ENCODE measurements at regions not wholly inside any gene's neighbourhood (a gene's known extent, or its start where the extent isn't known, plus 50 kb on each side); places are given as distances from the start of the nearest gene placed in this dataset.

DNA sequence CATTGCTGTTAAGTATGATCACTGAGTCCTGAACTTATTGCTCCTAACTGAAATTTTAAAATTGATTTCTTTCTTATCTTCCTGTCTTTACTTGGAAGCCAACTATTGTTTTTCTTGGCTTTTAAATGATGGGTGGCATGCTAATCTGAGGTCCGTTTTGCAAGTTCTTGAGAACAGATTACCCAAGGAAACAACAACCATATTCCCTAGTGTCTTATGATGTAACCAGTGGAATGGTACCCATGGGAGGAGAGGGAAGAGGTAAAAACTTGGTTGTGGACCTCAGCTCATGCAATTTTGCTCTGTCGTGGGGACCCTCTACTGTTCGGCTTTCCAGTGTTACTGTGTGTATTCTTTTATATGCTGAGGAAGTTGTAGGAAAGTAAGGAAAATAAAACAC is 454.8 kb upstream of the ADAMTS5 start:
- no peaks in the 10 kb centered on the region for H3K79me2 ChIP-seq (ENCODE audit: insufficient read depth)
- WGBS, 2 experiments (ENCODE audit: low coverage in 1 of 2, low lambda C conversion rate in 2 of 2, missing lambda C conversion rate in 2 of 2), result 91 to 94% methylated on average over 3 of the region's 3 CpGs
- DNase-seq, result no peak
- no peaks in the 10 kb centered on the region for H4K20me1 ChIP-seq (ENCODE audit: insufficient read depth)
- H3K4me1 ChIP-seq (ENCODE audit: insufficient read depth), result peaks cover 40% of the 10 kb centered on the region
- no peak overlapping the region for H2AFZ ChIP-seq
- no peak overlapping the region for H3K9ac ChIP-seq
- H3K4me3 ChIP-seq, result no peak overlapping the region
- H3K36me3 ChIP-seq (ENCODE audit: low read depth), result no peaks in the 10 kb centered on the region
- no peaks in the 10 kb centered on the region for H3K9me2 ChIP-seq (ENCODE audit: insufficient read depth)
- H3K27me3 ChIP-seq (replicated peaks; ENCODE audit: insufficient read depth), result no peaks in the 10 kb centered on the region
- TF ChIP-seq EZH2phosphoT487 (IDR thresholded peaks at IDR 0.05; ENCODE audit: insufficient read depth, low read depth) (no peak), EZH2 (IDR thresholded peaks at IDR 0.05; ENCODE audit: insufficient read depth, poor library complexity, severe bottlenecking) (no peak)
- peak overlapping the region; percentile 97 for H3K27ac ChIP-seq
- no peaks in the 10 kb centered on the region for H3K9me3 ChIP-seq (ENCODE audit: low read depth)
- H3F3A ChIP-seq (ENCODE audit: insufficient read depth), result peaks cover 28% of the 10 kb centered on the region
- no peak overlapping the region for H3K4me2 ChIP-seq (ENCODE audit: unreplicated experiment)
- in situ Hi-C loops (cut with MboI), result no loop called here

DNA sequence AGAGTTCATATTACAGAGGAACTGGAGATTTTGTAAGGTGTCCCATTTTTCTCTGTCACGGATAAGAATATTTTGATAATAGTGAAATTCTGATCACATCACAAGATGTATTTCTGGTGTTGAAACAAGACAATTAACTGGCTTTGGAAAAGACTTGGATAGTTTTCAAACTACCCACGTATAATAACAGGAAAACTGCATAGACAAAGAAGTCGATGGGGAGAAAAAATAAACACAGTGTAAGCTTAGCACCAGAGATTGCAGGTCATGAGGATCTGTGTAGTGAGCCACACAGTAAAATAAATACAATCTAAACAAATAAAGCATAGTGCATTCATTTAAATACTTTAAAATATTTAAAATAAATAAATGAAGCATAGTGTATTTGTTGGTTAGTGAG is 452.3 kb upstream of the ADAMTS5 start:
- Histone ChIP-seq H4K20me1 (ENCODE audit: insufficient read depth) (no peaks in the 10 kb centered on the region), H3F3A (ENCODE audit: insufficient read depth) (peaks cover 21% of the 10 kb centered on the region), H3K4me3 (no peak overlapping the region), H3K36me3 (ENCODE audit: low read depth) (no peaks in the 10 kb centered on the region), H3K9ac (no peak overlapping the region), H3K27me3 (replicated peaks; ENCODE audit: insufficient read depth) (no peaks in the 10 kb centered on the region), H3K79me2 (ENCODE audit: insufficient read depth) (no peaks in the 10 kb centered on the region), H2AFZ (no peak overlapping the region), H3K4me2 (ENCODE audit: unreplicated experiment) (no peak overlapping the region), H3K27ac (no peak overlapping the region), H3K4me1 (ENCODE audit: insufficient read depth) (peaks cover 21% of the 10 kb centered on the region), H3K9me2 (ENCODE audit: insufficient read depth) (no peaks in the 10 kb centered on the region), H3K9me3 (ENCODE audit: low read depth) (no peaks in the 10 kb centered on the region)
- in situ Hi-C loops (cut with MboI), result no loop called here
- no peak for DNase-seq
- no peak for TF ChIP-seq EZH2phosphoT487 (IDR thresholded peaks at IDR 0.05; ENCODE audit: insufficient read depth, low read depth)
- TF ChIP-seq EZH2 (IDR thresholded peaks at IDR 0.05; ENCODE audit: insufficient read depth, poor library complexity, severe bottlenecking), result no peak
- 85 to 95% methylated on average over 3 of the region's 3 CpGs for WGBS, 2 experiments (ENCODE audit: low coverage in 1 of 2, low lambda C conversion rate in 2 of 2, missing lambda C conversion rate in 2 of 2)

GRCh38 chr21:27418346-27418745 is 451.5 kb upstream of the ADAMTS5 start:
- H3K9me2 ChIP-seq (ENCODE audit: insufficient read depth), result no peaks in the 10 kb centered on the region
- H3K27ac ChIP-seq, result no peak overlapping the region
- H3K9ac ChIP-seq, result no peak overlapping the region
- H4K20me1 ChIP-seq (ENCODE audit: insufficient read depth), result no peaks in the 10 kb centered on the region
- DNase-seq, result no peak
- peaks cover 12% of the 10 kb centered on the region for H3F3A ChIP-seq (ENCODE audit: insufficient read depth)
- no peaks in the 10 kb centered on the region for H3K36me3 ChIP-seq (ENCODE audit: low read depth)
- no peak for TF ChIP-seq EZH2phosphoT487 (IDR thresholded peaks at IDR 0.05; ENCODE audit: insufficient read depth, low read depth)
- no peak for TF ChIP-seq EZH2 (IDR thresholded peaks at IDR 0.05; ENCODE audit: insufficient read depth, poor library complexity, severe bottlenecking)
- no peak overlapping the region for H3K4me2 ChIP-seq (ENCODE audit: unreplicated experiment)
- no peak overlapping the region for H3K4me3 ChIP-seq
- H3K79me2 ChIP-seq (ENCODE audit: insufficient read depth), result no peaks in the 10 kb centered on the region
- no peaks in the 10 kb centered on the region for H3K9me3 ChIP-seq (ENCODE audit: low read depth)
- H3K4me1 ChIP-seq (ENCODE audit: insufficient read depth), result peaks cover 13% of the 10 kb centered on the region
- in situ Hi-C loops (cut with MboI), result no loop called here
- H3K27me3 ChIP-seq (replicated peaks; ENCODE audit: insufficient read depth), result no peaks in the 10 kb centered on the region
- no peak overlapping the region for H2AFZ ChIP-seq
- 66 to 71% methylated on average over 1 of the region's 1 CpG for WGBS, 2 experiments (ENCODE audit: low coverage in 1 of 2, low lambda C conversion rate in 2 of 2, missing lambda C conversion rate in 2 of 2)

- no peak overlapping the region for H3K4me2 ChIP-seq (ENCODE audit: unreplicated experiment)
- H4K20me1 ChIP-seq (ENCODE audit: insufficient read depth), result no peaks in the 10 kb centered on the region
- H3K9me2 ChIP-seq (ENCODE audit: insufficient read depth), result no peaks in the 10 kb centered on the region
- no peaks in the 10 kb centered on the region for H3F3A ChIP-seq (ENCODE audit: insufficient read depth)
- H3K36me3 ChIP-seq (ENCODE audit: low read depth), result no peaks in the 10 kb centered on the region
- 67 to 72% methylated on average over 3 of the region's 3 CpGs for WGBS, 2 experiments (ENCODE audit: low coverage in 1 of 2, low lambda C conversion rate in 2 of 2, missing lambda C conversion rate in 2 of 2)
- in situ Hi-C loops (cut with MboI), result no loop called here
- H2AFZ ChIP-seq, result no peak overlapping the region
- no peaks in the 10 kb centered on the region for H3K4me1 ChIP-seq (ENCODE audit: insufficient read depth)
- no peak for TF ChIP-seq EZH2 (IDR thresholded peaks at IDR 0.05; ENCODE audit: insufficient read depth, poor library complexity, severe bottlenecking)
- TF ChIP-seq EZH2phosphoT487 (IDR thresholded peaks at IDR 0.05; ENCODE audit: insufficient read depth, low read depth), result no peak
- H3K79me2 ChIP-seq (ENCODE audit: insufficient read depth), result no peaks in the 10 kb centered on the region
- no peaks in the 10 kb centered on the region for H3K9me3 ChIP-seq (ENCODE audit: low read depth)
- no peaks in the 10 kb centered on the region for H3K27me3 ChIP-seq (replicated peaks; ENCODE audit: insufficient read depth)
- H3K4me3 ChIP-seq, result no peak overlapping the region
- no peak overlapping the region for H3K9ac ChIP-seq
- no peak overlapping the region for H3K27ac ChIP-seq
- no peak for DNase-seq
These were observed 445.6 kb upstream of the ADAMTS5 start for GRCh38 chr21:27412530-27412929.

DNA sequence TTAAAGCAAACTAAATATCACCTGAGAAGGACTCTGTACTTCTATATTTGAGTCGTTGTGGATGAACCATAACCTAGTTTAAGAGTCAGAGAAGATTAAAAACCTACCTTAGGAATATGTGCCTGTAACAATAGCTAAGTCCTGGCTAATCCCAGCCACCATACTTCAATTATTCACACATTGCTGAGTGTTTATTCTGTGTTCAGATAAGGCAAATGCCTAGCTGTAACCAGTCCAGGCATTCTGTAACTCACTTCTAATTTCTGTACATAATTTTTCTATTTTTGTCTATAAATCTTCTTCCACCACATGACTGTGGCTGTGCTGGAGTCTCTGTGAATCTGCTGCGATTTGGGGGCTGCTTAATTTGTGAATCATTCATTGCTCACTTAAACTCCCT is 441.9 kb upstream of the ADAMTS5 start:
- H3K9me3 ChIP-seq (ENCODE audit: low read depth), result no peaks in the 10 kb centered on the region
- no peaks in the 10 kb centered on the region for H3K79me2 ChIP-seq (ENCODE audit: insufficient read depth)
- H3K36me3 ChIP-seq (ENCODE audit: low read depth), result no peaks in the 10 kb centered on the region
- TF ChIP-seq EZH2 (IDR thresholded peaks at IDR 0.05; ENCODE audit: insufficient read depth, poor library complexity, severe bottlenecking) (no peak), EZH2phosphoT487 (IDR thresholded peaks at IDR 0.05; ENCODE audit: insufficient read depth, low read depth) (no peak)
- H4K20me1 ChIP-seq (ENCODE audit: insufficient read depth), result no peaks in the 10 kb centered on the region
- H2AFZ ChIP-seq, result no peak overlapping the region
- H3K27me3 ChIP-seq (replicated peaks; ENCODE audit: insufficient read depth), result no peaks in the 10 kb centered on the region
- 0 out of 2 replicates have a peak, but pooled peaks cover 10% of the 10 kb centered on the region for H3F3A ChIP-seq (ENCODE audit: insufficient read depth)
- H3K4me3 ChIP-seq, result no peak overlapping the region
- DNase-seq, result no peak
- no peaks in the 10 kb centered on the region; the same call in 1 of the 2 replicates for H3K9me2 ChIP-seq (ENCODE audit: insufficient read depth)
- H3K4me1 ChIP-seq (ENCODE audit: insufficient read depth), result peaks cover 10% of the 10 kb centered on the region
- H3K4me2 ChIP-seq (ENCODE audit: unreplicated experiment), result no peak overlapping the region
- WGBS, 2 experiments (ENCODE audit: low coverage in 1 of 2, low lambda C conversion rate in 2 of 2, missing lambda C conversion rate in 2 of 2), result 63 to 67% methylated on average over 2 of the region's 2 CpGs
- H3K9ac ChIP-seq, result no peak overlapping the region
- in situ Hi-C loops (cut with MboI), result no loop called here
- no peak overlapping the region for H3K27ac ChIP-seq

Measured in GM23248 (cell line).